Kidney capillary endothelial cell (primary cell): ENCODE measurements at regions not wholly inside any gene's neighbourhood (a gene's known extent, or its start where the extent isn't known, plus 50 kb on each side); places are given as distances from the start of the nearest gene placed in this dataset.

Experiments
- DNase-seq: peaks from one replicate; pipeline ENCODE4 v3.0.0-alpha.2; 2018; ENCODE audit warnings: low spot score

- DNase-seq = no peak
These were observed 99.2 kb downstream of the C12orf50 start for GRCh38 chr12:87930033-87930432.

GRCh38 chr12:87929346-87929745, 99.9 kb downstream of the C12orf50 start:
- DNase-seq = no peak

DNA sequence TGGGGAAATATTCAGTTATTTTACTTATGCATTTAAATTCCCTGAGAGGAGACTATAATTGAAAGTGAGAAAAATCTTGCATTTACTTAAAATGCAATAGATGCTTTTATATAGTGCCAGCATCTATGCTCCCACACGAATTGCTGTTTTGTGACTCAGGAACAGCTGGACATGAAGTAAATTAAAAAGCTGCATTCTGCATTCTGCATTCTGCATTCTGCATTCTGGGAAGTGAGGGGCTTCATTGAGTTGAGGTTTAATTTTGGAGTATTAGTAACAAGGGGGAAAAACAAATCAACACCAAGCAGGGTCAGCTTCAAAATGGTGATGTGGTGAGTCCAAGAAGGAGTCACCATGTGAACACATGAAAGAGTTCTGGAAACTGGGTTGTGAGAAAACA, 101.2 kb downstream of the C12orf50 start:
- DNase-seq = no peak

DNA sequence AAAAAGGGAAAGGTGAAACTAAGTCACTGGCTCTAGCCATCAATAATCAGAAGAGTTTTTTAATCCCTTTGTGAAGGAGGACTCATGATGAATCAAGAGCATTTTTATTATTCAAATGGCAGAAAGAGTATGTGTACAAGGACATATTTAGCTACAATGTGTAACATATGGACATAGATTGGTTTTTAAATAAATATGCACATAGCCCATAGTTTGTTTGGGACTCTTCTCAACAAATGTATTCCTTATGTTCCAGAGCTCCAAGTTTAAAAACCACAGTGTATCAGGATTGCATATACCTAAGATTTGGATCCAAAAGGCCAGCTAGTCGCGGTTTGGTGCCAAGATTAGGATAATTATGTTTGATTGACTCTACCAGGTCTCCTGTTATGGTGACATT, 104.2 kb downstream of the C12orf50 start:
- DNase-seq = no peak

DNA sequence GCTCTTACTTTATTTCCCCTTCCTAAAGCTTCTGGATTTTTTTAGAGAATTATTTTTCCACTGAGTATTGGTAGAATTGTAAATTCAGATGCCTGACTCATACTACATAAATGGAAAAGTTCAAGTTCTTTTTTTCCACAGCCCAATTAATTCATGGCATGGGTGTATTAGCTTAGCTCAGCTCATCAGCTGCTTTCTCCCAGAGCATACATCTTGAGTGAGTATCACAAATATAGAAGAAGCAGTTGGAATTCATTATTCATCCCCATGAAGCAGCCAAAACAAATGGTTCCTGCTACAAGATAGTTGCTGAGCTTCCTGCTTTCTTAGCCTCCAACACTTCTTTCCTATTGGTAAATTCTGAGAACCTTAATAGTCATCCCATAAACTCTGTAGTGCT, 105.1 kb downstream of the C12orf50 start:
- no peak for DNase-seq

DNA sequence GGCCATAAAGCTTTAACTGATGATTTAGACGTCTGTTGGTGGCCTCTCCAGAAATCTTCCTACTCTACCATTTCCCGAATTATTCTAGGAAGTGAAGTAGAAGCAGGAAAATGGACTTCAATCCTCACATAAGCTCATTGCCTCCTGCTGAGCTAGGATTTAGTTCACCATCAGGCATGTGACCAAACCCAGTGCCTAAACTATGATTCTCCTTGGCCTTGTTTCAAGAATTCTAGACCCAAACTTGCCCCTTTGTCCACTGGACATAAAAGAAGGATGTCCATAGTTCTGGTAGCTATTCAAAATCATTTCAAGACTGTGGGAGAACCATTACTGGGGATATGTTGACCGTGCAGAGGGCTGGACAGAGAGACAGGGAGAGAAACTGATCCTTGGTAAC, 105.8 kb downstream of the C12orf50 start:
- DNase-seq = no peak

- DNase-seq = no peak
These were observed 106.5 kb downstream of the C12orf50 start for GRCh38 chr12:87922736-87923135.

- no peak for DNase-seq
These were observed 107.6 kb downstream of the C12orf50 start for GRCh38 chr12:87921621-87922020.

- DNase-seq = no peak
These were observed 109.1 kb downstream of the C12orf50 start for GRCh38 chr12:87920139-87920538.

- DNase-seq = no peak
These were observed 127.7 kb downstream of the C12orf50 start for GRCh38 chr12:87901457-87901856.

- no peak for DNase-seq
These were observed 131.5 kb downstream of the C12orf50 start for GRCh38 chr12:87897662-87898061.

- no peak for DNase-seq
These were observed 145.4 kb downstream of the C12orf50 start for GRCh38 chr12:87883806-87884205.

DNA sequence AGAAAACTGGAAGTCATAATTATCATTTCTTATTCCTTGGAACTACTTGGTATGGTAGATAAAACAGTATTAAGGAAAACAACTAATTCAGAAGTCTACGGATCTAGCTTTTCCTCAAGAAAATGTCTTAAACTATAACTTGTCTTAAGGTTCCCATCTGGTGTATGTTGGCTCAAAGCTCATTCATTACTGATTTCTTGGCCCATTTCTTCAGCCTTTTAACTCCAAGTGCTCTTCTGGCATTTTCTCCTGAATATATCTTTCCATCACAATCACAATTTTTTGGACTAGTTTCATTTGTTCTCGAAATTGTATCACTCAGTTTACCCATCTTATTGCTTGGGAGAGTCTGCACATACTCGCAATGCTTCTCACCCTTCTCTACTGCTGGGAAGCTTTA, 150.1 kb downstream of the C12orf50 start:
- no peak for DNase-seq

DNA sequence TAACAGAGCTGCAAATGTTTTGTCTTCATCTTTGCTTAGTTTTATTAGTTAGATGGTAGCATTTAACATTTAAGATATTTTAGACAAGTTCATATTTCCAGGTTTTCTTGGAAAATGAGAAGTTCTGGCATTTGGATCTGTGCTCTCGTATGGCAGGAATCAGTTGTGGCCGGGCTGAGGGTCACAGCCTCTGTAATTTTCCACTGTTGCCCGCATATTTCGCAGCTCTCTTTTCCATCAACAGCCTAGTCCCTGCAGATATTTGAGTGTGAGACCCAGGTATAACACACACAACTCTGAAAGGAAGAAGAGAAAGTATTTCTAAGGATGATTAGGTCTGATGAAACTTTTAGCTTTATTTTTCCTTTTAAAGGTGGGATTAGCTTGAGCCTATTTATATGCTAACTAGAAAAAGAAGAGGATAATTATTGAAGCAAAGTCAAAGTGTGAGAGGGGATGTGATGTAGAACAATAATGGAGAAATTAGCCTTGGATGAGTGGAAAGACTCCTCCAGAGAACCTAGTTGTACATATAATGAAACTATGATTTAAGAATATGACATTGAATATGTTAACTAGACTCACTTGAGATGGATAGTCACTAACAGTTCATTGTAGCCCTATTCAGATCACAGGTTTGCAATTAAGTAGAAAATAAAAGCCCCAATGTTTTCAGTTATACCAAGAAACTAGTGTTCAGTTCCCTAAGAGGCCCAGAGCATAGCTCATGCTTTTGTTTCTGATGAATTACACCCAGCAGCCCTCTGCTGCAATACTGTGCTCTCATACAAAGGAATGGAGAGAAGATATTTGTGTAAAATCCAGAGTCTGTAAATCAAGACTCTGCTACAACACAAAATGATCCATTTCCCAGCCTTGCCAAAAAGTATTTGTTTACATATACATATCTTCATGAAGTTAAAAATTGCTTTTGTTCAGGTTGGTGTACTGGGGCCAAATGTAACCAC, 158.4 kb downstream of the C12orf50 start:
- DNase-seq = no peak

DNA sequence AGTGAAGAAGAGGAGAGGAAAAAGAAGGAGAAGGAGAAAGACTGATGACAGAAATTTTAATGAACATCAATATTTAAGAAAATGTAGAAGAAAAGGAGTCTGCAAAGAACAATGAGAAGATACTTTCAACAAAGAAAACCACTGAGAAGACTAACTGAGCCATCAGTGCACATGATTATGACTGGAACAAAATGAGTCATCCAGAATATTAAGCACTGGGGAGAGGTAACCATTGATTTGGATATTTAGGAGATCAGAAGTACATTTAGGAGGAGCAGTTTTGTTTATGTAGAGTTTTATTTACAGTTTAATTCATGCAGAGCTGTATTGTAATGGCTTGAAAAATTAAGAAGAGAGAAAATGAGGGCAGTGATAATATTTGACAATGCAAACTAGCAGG, 159.1 kb downstream of the C12orf50 start:
- no peak for DNase-seq

DNA sequence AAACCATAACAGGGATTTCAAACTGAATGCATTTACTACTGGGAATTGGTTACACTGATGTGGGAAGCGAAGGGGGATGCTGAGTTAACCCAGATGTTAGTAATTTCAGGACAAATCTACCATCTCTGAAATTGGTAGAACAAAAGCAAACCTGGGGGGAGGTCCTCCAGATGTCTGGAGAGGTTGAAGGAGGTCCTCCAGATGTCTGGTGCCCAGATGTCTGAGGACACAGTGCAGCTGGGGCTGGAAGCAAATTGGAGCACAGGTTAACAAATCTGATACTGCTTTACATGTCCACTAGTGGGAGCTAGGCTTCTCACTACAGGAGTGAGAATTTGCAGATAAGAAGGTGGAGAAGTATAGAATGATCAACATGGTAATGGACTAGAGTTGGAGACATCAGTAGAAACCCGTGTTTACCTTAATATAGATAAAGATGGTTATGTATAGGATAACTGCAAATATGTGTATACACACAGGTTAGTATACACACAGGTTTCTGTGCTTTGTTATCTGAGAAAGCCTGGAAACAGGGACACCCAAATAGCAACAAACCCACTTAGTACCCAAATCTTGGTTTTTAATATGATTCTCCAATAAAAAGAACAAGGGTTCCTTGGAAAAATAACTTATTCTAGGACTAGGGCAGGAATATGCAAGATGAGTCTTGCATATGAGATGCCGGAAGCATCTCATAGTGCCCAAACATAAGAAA, 162.5 kb downstream of the C12orf50 start:
- no peak for DNase-seq

- DNase-seq = no peak
These were observed 167.4 kb downstream of the C12orf50 start for GRCh38 chr12:87861791-87862190.

GRCh38 chr12:87853448-87854003, 175.7 kb downstream of the C12orf50 start:
- DNase-seq = no peak

GRCh38 chr12:87849074-87849473, 180.1 kb downstream of the C12orf50 start:
- no peak for DNase-seq

GRCh38 chr12:87848248-87848868, 180.8 kb downstream of the C12orf50 start:
- peak; percentile 75 for DNase-seq

GRCh38 chr12:87847147-87847546, 182.1 kb downstream of the C12orf50 start:
- DNase-seq = no peak

DNA sequence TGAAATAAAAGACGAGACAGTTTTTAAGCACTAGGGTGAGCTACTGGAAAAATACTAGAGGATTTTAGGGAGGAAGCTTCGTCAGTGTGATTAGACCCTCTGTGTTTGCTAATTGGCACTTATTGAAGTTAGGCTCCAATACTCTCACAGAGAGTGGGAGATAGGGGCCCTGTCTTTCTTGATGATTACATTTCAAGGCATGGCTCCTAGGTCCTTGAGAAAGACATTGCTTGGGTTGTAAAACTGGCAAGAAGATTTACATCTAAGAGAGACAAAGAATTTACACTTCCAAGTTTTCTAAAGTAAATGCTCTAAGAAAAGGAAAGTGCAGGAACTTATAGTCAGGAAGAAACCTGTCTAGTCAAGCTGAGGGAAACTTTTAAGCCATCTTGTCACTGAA, 183.2 kb downstream of the C12orf50 start:
- no peak for DNase-seq
